Aorta (tissue), 5 donors: ENCODE measurements at regions not wholly inside any gene's neighbourhood (a gene's known extent, or its start where the extent isn't known, plus 50 kb on each side); places are given as distances from the start of the nearest gene placed in this dataset.

Experiments used
- ATAC-seq: fragments of 200-7000 bp; cut with Tn5 transposase; one replicate; pipeline ENCODE4 v1.9.1; 2022; ENCODE audit warnings: moderate library complexity; ENCODE audit not compliant: low FRiP score
- DNase-seq, 2 donors: peaks; one replicate each; pipeline ENCODE4 v3.0.0-alpha.2; 2020
- H3K27ac ChIP-seq, 2 donors: one replicate each; pipeline ENCODE4 v1.5.1; 2013; ENCODE audit warnings: low read length in 2 of 2, mild to moderate bottlenecking in 2 of 2, moderate library complexity in 2 of 2, control low read depth in 1 of 2, inconsistent platforms in 1 of 2, low read depth in 1 of 2
- H3K27me3 ChIP-seq, 2 donors: one replicate each; pipeline ENCODE4 v1.6.1; 2013; ENCODE audit warnings: control low read depth in 1 of 2, low read length in 1 of 2, mild to moderate bottlenecking in 1 of 2, moderate library complexity in 1 of 2; ENCODE audit not compliant: insufficient read depth in 2 of 2, control insufficient read depth in 1 of 2
- H3K36me3 ChIP-seq, 2 donors: one replicate each; pipeline ENCODE4 v1.6.1; 2013; ENCODE audit warnings: control low read depth in 1 of 2, low read length in 1 of 2, mild to moderate bottlenecking in 1 of 2; ENCODE audit not compliant: insufficient read depth in 2 of 2, control insufficient read depth in 1 of 2
- H3K4me1 ChIP-seq, 2 donors: one replicate each; pipeline ENCODE4 v1.6.1; 2013; ENCODE audit warnings: low read length in 2 of 2, control low read depth in 1 of 2, mild to moderate bottlenecking in 1 of 2, moderate library complexity in 1 of 2; ENCODE audit not compliant: insufficient read depth in 2 of 2, control insufficient read depth in 1 of 2
- H3K4me3 ChIP-seq, 2 donors: one replicate each; pipeline ENCODE4 v1.5.1; 2013; ENCODE audit warnings: low read length in 2 of 2, control low read depth in 1 of 2, mild to moderate bottlenecking in 1 of 2
- H3K9me3 ChIP-seq: one replicate; pipeline ENCODE4 v1.6.1; 2013; ENCODE audit warnings: mild to moderate bottlenecking, low read length; ENCODE audit not compliant: control insufficient read depth
- WGBS, 2 donors: extraction: QIAGEN DNeasy Blood & Tissue Kit; methylation state at CpG; one replicate each; pipeline ENCODE4 v1.1.7; 2013; 5-methylcytosine and 5-hydroxymethylcytosine counted together
- intact Hi-C, 2 donors: fragments of 100-400 bp; cut with DNase I; formaldehyde crosslinking; loops; one replicate each; pipeline versions ENCODE4 v1.14.2 to v1.15.0; 2022
- donor health status: healthy with polysubstance abuse.
- donor health status: Bipolar disorder and iron deficiency.
- donor health status: DM: no; HTN: no; CAD: no.
- donor health status: DM: no; HTN: no; CAD: no.
- donor health status: DM: yes; HTN: yes; CAD: no.

- intact Hi-C loops, result no loop called here
- DNase-seq, result no peak
- Histone ChIP-seq H3K4me1 (no peaks in the 10 kb centered on the region), H3K9me3 (peaks cover 1% of the 10 kb centered on the region), H3K27ac (no peak overlapping the region), H3K4me3 (no peak overlapping the region), H3K27me3 (no peaks in the 10 kb centered on the region), H3K36me3 (no peaks in the 10 kb centered on the region)
- ATAC-seq, result no peak
- WGBS, 2 donors, result 80 to 81% methylated on average over 2 of the region's 2 CpGs
These were observed 60.0 kb upstream of the SLC13A1 start for GRCh38 chr7:123259759-123260158.
